Chondrocyte (in vitro differentiated cells): ENCODE measurements at regions not wholly inside any gene's neighbourhood (a gene's known extent, or its start where the extent isn't known, plus 50 kb on each side); places are given as distances from the start of the nearest gene placed in this dataset.

ENCODE experiments used
- DNase-seq: peaks from one replicate; pipeline ENCODE4 v3.0.0; 2021; ENCODE audit warnings: mixed read lengths, low spot score
- H3K27ac Mint-ChIP-seq: one replicate; pipeline ENCODE4 v1.8.0; 2021; ENCODE audit warnings: mild to moderate bottlenecking, moderate library complexity, mixed read lengths; ENCODE audit not compliant: unreplicated experiment
- H3K27me3 Mint-ChIP-seq: 2 replicates; pipeline ENCODE4 v1.8.0; 2021; ENCODE audit warnings: low read depth, mixed read lengths
- H3K36me3 Mint-ChIP-seq: 2 replicates; pipeline ENCODE4 v1.8.0; 2021; ENCODE audit warnings: low read depth, mixed read lengths
- H3K4me1 Mint-ChIP-seq: 2 replicates; pipeline ENCODE4 v1.8.0; 2021; ENCODE audit warnings: low read depth, mild to moderate bottlenecking, mixed read lengths
- H3K4me3 Mint-ChIP-seq: one replicate; pipeline ENCODE4 v1.8.0; 2021; ENCODE audit warnings: mild to moderate bottlenecking, moderate library complexity, mixed read lengths; ENCODE audit not compliant: unreplicated experiment
- H3K9me3 Mint-ChIP-seq: 2 replicates; pipeline ENCODE4 v1.8.0; 2021; ENCODE audit warnings: low read depth, mixed read lengths
- TF ChIP-seq, protein P1 (sequence below): fragments of 200-600 bp; sonication (generic); IDR thresholded peaks from 2 replicates; pipeline ENCODE4 v1.5.0; 2021; ENCODE audit warnings: antibody characterized with exemption, mild to moderate bottlenecking, moderate library complexity

DNA sequence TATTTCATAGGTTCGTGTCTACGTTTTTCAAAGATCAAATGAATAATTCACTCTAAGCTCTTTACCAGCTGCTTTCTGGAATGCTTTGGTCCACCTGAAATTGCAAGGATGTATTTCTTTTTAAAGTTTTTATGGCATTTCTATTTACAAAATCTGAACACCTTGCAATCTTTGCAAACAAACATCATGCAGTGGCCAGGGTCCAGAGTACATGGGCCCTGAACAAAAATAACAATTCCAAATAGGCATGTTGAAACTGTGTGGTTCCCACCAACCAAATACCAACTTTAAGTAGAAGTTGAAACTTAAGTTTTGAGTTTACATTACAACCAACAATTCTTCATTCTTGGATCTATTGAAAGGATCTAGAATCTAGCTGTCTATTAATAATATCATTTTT lies 180.1 kb upstream of the FTMT start:
- H3K9me3 Mint-ChIP-seq: no peaks in the 10 kb centered on the region
- no peak overlapping the region for H3K27ac Mint-ChIP-seq
- no peak overlapping the region for H3K4me3 Mint-ChIP-seq
- TF ChIP-seq, protein P1, sequence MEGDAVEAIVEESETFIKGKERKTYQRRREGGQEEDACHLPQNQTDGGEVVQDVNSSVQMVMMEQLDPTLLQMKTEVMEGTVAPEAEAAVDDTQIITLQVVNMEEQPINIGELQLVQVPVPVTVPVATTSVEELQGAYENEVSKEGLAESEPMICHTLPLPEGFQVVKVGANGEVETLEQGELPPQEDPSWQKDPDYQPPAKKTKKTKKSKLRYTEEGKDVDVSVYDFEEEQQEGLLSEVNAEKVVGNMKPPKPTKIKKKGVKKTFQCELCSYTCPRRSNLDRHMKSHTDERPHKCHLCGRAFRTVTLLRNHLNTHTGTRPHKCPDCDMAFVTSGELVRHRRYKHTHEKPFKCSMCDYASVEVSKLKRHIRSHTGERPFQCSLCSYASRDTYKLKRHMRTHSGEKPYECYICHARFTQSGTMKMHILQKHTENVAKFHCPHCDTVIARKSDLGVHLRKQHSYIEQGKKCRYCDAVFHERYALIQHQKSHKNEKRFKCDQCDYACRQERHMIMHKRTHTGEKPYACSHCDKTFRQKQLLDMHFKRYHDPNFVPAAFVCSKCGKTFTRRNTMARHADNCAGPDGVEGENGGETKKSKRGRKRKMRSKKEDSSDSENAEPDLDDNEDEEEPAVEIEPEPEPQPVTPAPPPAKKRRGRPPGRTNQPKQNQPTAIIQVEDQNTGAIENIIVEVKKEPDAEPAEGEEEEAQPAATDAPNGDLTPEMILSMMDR: no peak
- no peaks in the 10 kb centered on the region for H3K36me3 Mint-ChIP-seq
- H3K4me1 Mint-ChIP-seq: no peaks in the 10 kb centered on the region
- DNase-seq: no peak
- H3K27me3 Mint-ChIP-seq: no peaks in the 10 kb centered on the region

DNA sequence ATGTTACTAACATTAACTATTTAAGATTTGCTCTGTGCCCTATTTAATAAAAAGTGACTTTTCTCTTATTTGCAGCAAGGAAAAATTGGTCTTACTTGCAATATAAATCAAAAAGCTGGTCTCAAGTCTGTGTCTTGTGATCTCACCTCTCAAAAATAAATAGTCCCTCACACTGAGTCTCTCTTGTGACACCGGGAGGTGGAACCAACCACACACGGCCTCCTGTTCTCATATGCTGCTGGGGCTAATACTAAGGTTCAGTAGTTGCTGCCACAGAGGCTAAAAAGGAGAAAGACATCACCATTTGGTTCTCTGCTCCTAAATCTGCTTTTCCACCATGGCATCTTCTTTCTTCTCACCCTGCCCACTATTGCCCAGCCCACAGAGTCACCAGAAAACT lies 175.8 kb upstream of the FTMT start:
- Mint-ChIP-seq H3K9me3 (peaks cover 6% of the 10 kb centered on the region), H3K4me3 (no peak overlapping the region), H3K27ac (no peak overlapping the region), H3K27me3 (no peaks in the 10 kb centered on the region), H3K36me3 (no peaks in the 10 kb centered on the region), H3K4me1 (no peaks in the 10 kb centered on the region)
- TF ChIP-seq, protein P1: no peak
- DNase-seq: no peak

- TF ChIP-seq, protein P1: no peak
- DNase-seq: no peak
- no peak overlapping the region for H3K4me3 Mint-ChIP-seq
- peaks cover 3% of the 10 kb centered on the region for H3K27me3 Mint-ChIP-seq
- no peaks in the 10 kb centered on the region for H3K36me3 Mint-ChIP-seq
- H3K4me1 Mint-ChIP-seq: no peaks in the 10 kb centered on the region
- peaks cover 14% of the 10 kb centered on the region for H3K9me3 Mint-ChIP-seq
- H3K27ac Mint-ChIP-seq: no peak overlapping the region
Measured at GRCh38 chr5:121681229-121681855, 170.3 kb upstream of the FTMT start.

DNA sequence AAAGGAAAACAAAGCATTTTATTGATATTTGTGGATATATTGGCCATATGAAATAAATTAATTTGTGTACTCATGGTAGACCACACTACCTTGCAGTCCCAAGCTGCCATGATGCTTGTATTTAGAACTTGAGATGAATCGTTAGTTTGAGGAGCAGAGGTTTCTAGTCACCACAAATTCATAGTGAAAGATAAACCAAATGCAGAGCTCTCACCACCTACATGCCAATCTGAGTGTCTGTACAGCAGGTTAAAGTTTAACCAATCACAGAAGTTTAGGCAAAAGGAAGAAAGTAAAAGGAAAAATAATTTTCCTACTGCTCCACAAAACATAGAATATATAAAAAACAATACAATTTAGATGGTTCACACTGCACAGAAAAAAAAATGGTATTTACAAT lies 163.6 kb upstream of the FTMT start:
- peaks cover 17% of the 10 kb centered on the region for H3K27me3 Mint-ChIP-seq
- no peak overlapping the region for H3K27ac Mint-ChIP-seq
- H3K4me1 Mint-ChIP-seq: no peaks in the 10 kb centered on the region
- H3K36me3 Mint-ChIP-seq: no peaks in the 10 kb centered on the region
- TF ChIP-seq, protein P1: no peak
- H3K9me3 Mint-ChIP-seq: no peaks in the 10 kb centered on the region
- no peak overlapping the region for H3K4me3 Mint-ChIP-seq
- DNase-seq: no peak

GRCh38 chr5:121688781-121689180 lies 162.9 kb upstream of the FTMT start:
- Mint-ChIP-seq H3K27ac (no peak overlapping the region), H3K9me3 (no peaks in the 10 kb centered on the region), H3K4me3 (no peak overlapping the region), H3K27me3 (peaks cover 17% of the 10 kb centered on the region), H3K4me1 (no peaks in the 10 kb centered on the region), H3K36me3 (no peaks in the 10 kb centered on the region)
- no peak for DNase-seq
- TF ChIP-seq, protein P1: no peak
